GM12875 (cell line): ENCODE measurements at regions not wholly inside any gene's neighbourhood (a gene's known extent, or its start where the extent isn't known, plus 50 kb on each side); places are given as distances from the start of the nearest gene placed in this dataset.
A peak's percentile ranks its signal among the peaks of the same experiment; 100 is the strongest.

Experiments
- H3K4me3 ChIP-seq: one replicate; pipeline ENCODE4 v1.5.1; 2011; ENCODE audit warnings: low read depth, low read length, control low read depth
- TF ChIP-seq, protein P1 (sequence below): IDR thresholded peaks from 2 replicates; pipeline ENCODE4 v1.5.1; 2011; ENCODE audit warnings: low read depth, mild to moderate bottlenecking, control low read depth, inconsistent platforms, low read length, moderate library complexity, borderline replicate concordance; ENCODE audit not compliant: insufficient read depth

DNA sequence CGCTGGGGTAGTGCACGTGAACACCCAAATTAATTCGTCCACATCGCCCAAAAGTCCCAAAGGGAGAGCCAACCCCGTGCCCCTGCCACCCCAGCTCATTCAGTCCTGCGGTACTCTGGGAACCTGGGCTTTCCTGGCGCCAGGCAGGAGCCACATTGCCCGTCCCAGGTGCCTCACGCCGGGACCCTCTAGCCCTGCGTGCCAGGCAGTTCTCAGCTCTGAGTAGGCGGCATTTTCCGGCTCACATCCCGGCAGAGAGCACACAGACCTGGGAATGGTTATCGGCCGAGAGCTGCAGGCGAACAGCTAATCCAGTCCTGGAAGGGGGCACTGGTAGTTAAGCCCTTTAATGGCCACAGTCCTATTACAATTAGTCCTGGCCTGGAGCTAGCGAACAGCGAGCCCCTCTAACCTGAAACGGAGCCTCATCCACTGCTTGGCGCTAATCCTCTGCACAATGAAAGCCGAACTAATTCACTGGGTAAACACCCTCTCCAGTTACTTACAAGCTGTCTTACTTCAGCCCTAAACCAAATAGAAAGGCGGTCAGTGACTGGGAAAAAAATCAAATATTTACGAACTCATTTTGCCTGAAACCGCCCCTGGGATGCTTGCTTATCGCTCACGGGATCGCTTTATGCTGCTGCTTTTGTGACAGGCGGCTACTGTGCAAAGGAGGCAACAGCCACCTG, 254.6 kb upstream of the SOX14 start:
- TF ChIP-seq, protein P1, sequence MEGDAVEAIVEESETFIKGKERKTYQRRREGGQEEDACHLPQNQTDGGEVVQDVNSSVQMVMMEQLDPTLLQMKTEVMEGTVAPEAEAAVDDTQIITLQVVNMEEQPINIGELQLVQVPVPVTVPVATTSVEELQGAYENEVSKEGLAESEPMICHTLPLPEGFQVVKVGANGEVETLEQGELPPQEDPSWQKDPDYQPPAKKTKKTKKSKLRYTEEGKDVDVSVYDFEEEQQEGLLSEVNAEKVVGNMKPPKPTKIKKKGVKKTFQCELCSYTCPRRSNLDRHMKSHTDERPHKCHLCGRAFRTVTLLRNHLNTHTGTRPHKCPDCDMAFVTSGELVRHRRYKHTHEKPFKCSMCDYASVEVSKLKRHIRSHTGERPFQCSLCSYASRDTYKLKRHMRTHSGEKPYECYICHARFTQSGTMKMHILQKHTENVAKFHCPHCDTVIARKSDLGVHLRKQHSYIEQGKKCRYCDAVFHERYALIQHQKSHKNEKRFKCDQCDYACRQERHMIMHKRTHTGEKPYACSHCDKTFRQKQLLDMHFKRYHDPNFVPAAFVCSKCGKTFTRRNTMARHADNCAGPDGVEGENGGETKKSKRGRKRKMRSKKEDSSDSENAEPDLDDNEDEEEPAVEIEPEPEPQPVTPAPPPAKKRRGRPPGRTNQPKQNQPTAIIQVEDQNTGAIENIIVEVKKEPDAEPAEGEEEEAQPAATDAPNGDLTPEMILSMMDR, result no peak
- H3K4me3 ChIP-seq, result no peak overlapping the region

DNA sequence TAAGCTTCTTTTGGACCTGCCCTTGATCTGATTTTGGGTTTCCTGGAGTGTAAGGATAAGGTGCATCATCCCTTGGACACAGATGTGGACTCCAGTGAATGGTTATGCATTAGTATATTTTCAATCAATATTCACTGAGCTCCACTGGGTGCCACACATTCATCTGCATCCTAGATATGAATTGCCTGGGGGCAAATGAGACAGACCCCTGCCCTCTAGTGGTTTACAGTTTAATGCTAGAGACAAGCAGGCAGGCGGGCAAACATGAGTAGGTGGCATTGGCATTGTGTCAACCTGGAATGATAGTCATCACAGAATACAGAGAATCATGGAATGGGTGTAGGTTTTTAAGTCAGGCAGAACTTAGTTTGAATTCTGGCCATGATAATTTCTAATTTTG, 252.5 kb upstream of the SOX14 start:
- H3K4me3 ChIP-seq, result no peak overlapping the region
- TF ChIP-seq, protein P1, result no peak

DNA sequence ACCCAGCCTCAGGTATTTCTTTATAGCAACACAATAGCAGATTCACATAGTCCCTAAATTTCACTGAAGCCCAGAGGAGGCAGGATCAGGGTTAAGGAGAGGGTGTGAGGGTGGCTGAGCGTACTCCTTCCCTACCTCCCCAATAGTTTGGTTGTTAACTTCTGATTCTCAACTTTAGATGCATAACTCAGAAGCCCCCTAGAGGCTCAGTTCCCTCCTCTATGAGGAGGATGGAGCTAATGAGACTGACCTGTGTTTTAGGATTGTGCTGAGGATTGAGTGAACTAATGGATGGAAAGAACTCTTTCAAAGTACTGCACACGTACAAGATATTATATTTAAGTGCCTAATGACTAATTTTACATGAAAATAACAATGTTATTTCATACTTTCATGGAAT, 249.3 kb upstream of the SOX14 start:
- TF ChIP-seq, protein P1, result 0 out of 2 replicates have a peak, but pooled peaks have one; percentile 5
- H3K4me3 ChIP-seq, result no peak overlapping the region

DNA sequence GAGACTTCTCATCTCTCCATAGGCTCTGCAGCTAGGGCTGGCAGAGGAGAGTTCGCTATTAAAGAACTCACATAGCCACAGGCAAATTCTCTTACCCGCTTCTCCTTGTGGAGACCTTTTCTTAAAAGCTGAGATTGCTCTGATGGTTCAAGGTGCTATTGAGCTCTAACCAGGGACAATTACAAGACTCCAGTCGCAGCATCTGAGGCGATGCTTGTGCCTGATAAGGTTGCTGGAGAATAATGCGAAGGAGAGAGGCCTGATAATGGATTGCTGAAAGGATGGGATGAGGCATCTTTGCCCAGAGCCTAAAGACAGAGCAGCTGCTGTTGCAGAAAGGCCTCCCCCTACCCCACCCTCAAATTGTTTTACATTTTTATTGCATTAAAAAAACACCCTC, 244.5 kb upstream of the SOX14 start:
- TF ChIP-seq, protein P1, result no peak
- H3K4me3 ChIP-seq, result no peak overlapping the region

DNA sequence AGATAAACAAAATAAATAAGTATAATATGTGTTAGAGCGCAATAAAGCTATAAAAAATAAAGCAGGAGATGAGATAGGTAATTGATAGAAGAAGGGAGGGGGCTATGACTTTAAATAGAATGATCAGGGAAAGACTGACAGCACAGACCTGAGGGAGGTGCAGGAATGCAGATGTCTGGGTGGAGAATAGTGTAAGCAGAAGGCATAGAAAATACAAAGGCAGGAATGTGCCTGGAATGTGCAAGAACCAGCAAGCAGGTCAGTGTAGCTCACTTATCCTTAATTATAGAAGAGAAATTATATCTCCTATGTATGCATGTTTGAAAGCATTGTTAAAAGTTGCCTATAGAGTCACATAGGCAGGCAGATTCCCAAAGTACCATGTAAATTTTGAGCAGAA, 239.4 kb upstream of the SOX14 start:
- TF ChIP-seq, protein P1, result no peak

DNA sequence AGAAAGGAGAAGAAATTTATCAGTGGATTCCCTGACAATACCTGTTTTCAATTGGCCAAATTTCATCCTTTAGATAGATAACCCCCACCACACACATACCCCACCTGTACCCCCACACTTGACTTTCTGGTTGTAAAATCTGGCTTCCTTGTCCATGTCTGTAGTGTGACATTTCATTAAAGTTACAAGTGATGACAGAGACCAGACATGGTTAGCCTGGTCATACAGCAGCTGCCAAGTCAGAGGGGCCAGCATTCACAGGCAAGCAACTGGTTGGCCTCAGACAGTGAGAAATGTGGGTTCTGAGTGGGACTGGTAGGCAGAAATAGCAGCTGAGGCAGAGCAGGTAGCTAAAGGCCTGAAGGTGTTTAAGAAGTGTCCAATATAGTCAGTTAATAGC, 238.6 kb upstream of the SOX14 start:
- no peak overlapping the region for H3K4me3 ChIP-seq
- TF ChIP-seq, protein P1, result no peak

More for the DNA sequence above, 239.4 kb upstream of the SOX14 start:
- H3K4me3 ChIP-seq, result no peak overlapping the region

DNA sequence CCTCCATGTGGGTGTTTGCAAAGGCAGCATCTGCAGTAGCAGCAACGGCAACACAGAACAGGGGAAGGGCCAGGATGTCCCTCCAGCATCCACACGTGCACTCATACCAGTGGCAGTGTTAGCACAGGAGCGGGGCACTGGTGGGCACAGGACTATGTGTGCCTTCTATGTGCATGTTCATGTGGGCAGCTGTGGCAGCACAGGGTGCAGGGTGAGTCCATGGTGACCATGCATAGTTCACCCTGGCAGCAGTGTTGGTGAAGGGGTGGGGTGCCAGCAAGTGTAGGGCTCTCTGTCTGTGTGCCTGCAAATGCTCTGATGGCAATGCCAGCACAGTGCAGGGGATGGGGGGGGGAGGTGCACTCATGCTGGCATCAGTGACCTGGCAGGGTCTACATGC, 222.1 kb upstream of the SOX14 start:
- TF ChIP-seq, protein P1, result no peak
- no peak overlapping the region for H3K4me3 ChIP-seq
